ENCODE measurements at regions not wholly inside any gene's neighbourhood (a gene's known extent, or its start where the extent isn't known, plus 50 kb on each side); places are given as distances from the start of the nearest gene placed in this dataset.

DNA sequence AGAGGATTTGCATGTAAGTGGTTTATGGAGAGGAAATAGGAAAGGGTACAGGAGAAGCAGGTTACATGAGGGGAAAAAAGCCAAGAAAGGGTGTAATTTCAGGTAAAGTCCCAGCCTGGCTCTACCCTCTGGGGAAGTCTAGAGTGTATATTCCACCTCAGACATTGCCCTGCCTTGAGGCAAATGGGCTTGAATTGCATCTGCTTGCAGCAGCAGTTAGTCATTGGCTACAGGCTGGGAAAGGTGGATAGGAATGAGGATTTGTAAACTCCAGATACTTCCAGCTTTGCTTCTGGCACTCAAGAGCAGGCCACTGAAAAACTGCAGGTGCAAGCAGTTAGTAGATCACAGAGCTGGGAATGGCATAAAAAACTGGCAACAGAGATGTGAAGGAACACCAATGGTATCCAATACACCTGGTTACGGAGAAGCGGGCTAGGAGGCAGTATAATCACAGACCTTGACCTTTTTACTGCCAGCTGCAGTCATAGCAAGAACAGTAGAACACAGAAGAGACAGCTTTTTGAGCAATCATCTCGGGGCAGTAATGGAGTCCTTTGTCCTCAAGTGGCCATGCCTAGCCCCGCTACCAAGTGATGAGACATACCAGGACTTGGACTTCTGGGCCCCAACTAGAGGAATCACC lies 226.9 kb upstream of the NRIP1 start:
- Histone ChIP-seq H3K4me1 (ENCODE audit: insufficient read depth, low read length) (peaks cover 37% of the 10 kb centered on the region), H3K27ac (ENCODE audit: extremely low read length, insufficient read depth, low read length) (no peak overlapping the region), H3K4me3 (replicated peaks in 1 of 3; ENCODE audit: insufficient read depth in 1 of 3, low read depth in 2 of 3, low read length in 3 of 3) (peak overlapping the region in 1 of 3 experiments; percentile 29; a peak in 1 of 6 replicates), H4K20me1 (ENCODE audit: insufficient read depth, low read length) (no peaks in the 10 kb centered on the region), H3K36me3 (replicated peaks in 1 of 2; ENCODE audit: control insufficient read depth in 1 of 2, insufficient read depth in 2 of 2, low read length in 2 of 2) (no peaks in the 10 kb centered on the region), H3K4me2 (ENCODE audit: low read depth, low read length) (peak overlapping the region; percentile 56), H3K9ac (ENCODE audit: insufficient read depth, low read depth, low read length) (no peak overlapping the region), H3K27me3 (ENCODE audit: control insufficient read depth in 1 of 2, insufficient read depth in 2 of 2, low read length in 2 of 2) (no peaks in the 10 kb centered on the region), H3K9me3 (ENCODE audit: low read length) (no peaks in the 10 kb centered on the region), H3K79me2 (ENCODE audit: insufficient read depth, low read length) (no peaks in the 10 kb centered on the region), H2AFZ (ENCODE audit: low read length) (peak overlapping the region; percentile 49)
- ATAC-seq (peak; percentile 50), FAIRE-seq (no peak), DNase-seq (ENCODE audit: low spot score) (peak; percentile 34)
- intact Hi-C loops (cut with micrococcal nuclease; ENCODE audit: unreplicated experiment): loop anchor here (5.0 to 10.0 kb wide), 2 partner anchors 193 to 224 kb away; no protein-coding TSS in a partner anchor
- 23% methylated on average over 4 of the region's 4 CpGs for WGBS (ENCODE audit: low lambda C conversion rate)
- BruUV-seq (replicated peaks): no TSS peak
- in situ Hi-C loops (cut with HindIII; ENCODE audit: extremely low pct_ligation_motif_present, low pct_unique_long_range_greater_than_20kb): no loop called here
- ChIA-PET CTCF (ENCODE audit: low intra/inter-chr PET ratio, low total read pairs) (no interaction called here), POLR2A (interaction anchor here (1.4 kb wide), 1 partner anchor 151 kb away, joined by 4 read pairs; no protein-coding TSS in a partner anchor)
- TF ChIP-seq, protein P1, sequence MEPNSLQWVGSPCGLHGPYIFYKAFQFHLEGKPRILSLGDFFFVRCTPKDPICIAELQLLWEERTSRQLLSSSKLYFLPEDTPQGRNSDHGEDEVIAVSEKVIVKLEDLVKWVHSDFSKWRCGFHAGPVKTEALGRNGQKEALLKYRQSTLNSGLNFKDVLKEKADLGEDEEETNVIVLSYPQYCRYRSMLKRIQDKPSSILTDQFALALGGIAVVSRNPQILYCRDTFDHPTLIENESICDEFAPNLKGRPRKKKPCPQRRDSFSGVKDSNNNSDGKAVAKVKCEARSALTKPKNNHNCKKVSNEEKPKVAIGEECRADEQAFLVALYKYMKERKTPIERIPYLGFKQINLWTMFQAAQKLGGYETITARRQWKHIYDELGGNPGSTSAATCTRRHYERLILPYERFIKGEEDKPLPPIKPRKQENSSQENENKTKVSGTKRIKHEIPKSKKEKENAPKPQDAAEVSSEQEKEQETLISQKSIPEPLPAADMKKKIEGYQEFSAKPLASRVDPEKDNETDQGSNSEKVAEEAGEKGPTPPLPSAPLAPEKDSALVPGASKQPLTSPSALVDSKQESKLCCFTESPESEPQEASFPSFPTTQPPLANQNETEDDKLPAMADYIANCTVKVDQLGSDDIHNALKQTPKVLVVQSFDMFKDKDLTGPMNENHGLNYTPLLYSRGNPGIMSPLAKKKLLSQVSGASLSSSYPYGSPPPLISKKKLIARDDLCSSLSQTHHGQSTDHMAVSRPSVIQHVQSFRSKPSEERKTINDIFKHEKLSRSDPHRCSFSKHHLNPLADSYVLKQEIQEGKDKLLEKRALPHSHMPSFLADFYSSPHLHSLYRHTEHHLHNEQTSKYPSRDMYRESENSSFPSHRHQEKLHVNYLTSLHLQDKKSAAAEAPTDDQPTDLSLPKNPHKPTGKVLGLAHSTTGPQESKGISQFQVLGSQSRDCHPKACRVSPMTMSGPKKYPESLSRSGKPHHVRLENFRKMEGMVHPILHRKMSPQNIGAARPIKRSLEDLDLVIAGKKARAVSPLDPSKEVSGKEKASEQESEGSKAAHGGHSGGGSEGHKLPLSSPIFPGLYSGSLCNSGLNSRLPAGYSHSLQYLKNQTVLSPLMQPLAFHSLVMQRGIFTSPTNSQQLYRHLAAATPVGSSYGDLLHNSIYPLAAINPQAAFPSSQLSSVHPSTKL (CRISPR knock-in tag; IDR thresholded peaks at IDR 0.05): 0 out of 2 replicates have a peak, but pooled peaks have one; percentile 10
- TF ChIP-seq, protein P2, sequence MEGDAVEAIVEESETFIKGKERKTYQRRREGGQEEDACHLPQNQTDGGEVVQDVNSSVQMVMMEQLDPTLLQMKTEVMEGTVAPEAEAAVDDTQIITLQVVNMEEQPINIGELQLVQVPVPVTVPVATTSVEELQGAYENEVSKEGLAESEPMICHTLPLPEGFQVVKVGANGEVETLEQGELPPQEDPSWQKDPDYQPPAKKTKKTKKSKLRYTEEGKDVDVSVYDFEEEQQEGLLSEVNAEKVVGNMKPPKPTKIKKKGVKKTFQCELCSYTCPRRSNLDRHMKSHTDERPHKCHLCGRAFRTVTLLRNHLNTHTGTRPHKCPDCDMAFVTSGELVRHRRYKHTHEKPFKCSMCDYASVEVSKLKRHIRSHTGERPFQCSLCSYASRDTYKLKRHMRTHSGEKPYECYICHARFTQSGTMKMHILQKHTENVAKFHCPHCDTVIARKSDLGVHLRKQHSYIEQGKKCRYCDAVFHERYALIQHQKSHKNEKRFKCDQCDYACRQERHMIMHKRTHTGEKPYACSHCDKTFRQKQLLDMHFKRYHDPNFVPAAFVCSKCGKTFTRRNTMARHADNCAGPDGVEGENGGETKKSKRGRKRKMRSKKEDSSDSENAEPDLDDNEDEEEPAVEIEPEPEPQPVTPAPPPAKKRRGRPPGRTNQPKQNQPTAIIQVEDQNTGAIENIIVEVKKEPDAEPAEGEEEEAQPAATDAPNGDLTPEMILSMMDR (CRISPR knock-in tag; IDR thresholded peaks at IDR 0.05): peak; percentile 33
- TF ChIP-seq ISL2 (CRISPR knock-in tag; IDR thresholded peaks at IDR 0.05): no peak
- TF ChIP-seq ZNF619 (CRISPR knock-in tag; IDR thresholded peaks at IDR 0.05): no peak
- peak; percentile 45 for TF ChIP-seq STAG1 (CRISPR knock-in tag; IDR thresholded peaks at IDR 0.05)
- TF ChIP-seq NONO (IDR thresholded peaks at IDR 0.05): no peak
- TF ChIP-seq NONO (CRISPR knock-in tag; conservative IDR thresholded peaks at IDR 0.05): no peak
- TF ChIP-seq RARA (CRISPR knock-in tag; IDR thresholded peaks at IDR 0.05): peak; percentile 36; the same call in 1 of the 2 replicates
- TF ChIP-seq, protein P3, sequence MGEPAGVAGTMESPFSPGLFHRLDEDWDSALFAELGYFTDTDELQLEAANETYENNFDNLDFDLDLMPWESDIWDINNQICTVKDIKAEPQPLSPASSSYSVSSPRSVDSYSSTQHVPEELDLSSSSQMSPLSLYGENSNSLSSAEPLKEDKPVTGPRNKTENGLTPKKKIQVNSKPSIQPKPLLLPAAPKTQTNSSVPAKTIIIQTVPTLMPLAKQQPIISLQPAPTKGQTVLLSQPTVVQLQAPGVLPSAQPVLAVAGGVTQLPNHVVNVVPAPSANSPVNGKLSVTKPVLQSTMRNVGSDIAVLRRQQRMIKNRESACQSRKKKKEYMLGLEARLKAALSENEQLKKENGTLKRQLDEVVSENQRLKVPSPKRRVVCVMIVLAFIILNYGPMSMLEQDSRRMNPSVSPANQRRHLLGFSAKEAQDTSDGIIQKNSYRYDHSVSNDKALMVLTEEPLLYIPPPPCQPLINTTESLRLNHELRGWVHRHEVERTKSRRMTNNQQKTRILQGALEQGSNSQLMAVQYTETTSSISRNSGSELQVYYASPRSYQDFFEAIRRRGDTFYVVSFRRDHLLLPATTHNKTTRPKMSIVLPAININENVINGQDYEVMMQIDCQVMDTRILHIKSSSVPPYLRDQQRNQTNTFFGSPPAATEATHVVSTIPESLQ (CRISPR knock-in tag; conservative IDR thresholded peaks at IDR 0.05): no peak
- TF ChIP-seq CREB1 (IDR thresholded peaks at IDR 0.05): no peak
- no peak for TF ChIP-seq CREB1 (CRISPR knock-in tag; IDR thresholded peaks at IDR 0.05)
- no peak for TF ChIP-seq ZNF547 (CRISPR knock-in tag; IDR thresholded peaks at IDR 0.05)
- TF ChIP-seq, protein P4, sequence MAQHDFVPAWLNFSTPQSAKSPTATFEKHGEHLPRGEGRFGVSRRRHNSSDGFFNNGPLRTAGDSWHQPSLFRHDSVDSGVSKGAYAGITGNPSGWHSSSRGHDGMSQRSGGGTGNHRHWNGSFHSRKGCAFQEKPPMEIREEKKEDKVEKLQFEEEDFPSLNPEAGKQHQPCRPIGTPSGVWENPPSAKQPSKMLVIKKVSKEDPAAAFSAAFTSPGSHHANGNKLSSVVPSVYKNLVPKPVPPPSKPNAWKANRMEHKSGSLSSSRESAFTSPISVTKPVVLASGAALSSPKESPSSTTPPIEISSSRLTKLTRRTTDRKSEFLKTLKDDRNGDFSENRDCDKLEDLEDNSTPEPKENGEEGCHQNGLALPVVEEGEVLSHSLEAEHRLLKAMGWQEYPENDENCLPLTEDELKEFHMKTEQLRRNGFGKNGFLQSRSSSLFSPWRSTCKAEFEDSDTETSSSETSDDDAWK (CRISPR knock-in tag; IDR thresholded peaks at IDR 0.05): no peak
- TF ChIP-seq KAT7 (CRISPR knock-in tag; IDR thresholded peaks at IDR 0.05; ENCODE audit: borderline replicate concordance): no peak
- peak; percentile 15; the same call in 1 of the 2 replicates for TF ChIP-seq HNF4G (IDR thresholded peaks at IDR 0.05; ENCODE audit: borderline replicate concordance, low read depth, low read length)
- TF ChIP-seq HNF4G (CRISPR knock-in tag; IDR thresholded peaks at IDR 0.05; ENCODE audit: borderline replicate concordance, low read depth): no peak
- TF ChIP-seq ASH2L (IDR thresholded peaks at IDR 0.05; ENCODE audit: insufficient read length, low read depth, low read length): no peak
